Stimulated activated CD8-positive, alpha-beta memory T cell treated with anti-CD3 and anti-CD28 coated beads, Interleukin-4, amount 100 ng/mL, for 48 hours (primary cell): ENCODE measurements at regions not wholly inside any gene's neighbourhood (a gene's known extent, or its start where the extent isn't known, plus 50 kb on each side); places are given as distances from the start of the nearest gene placed in this dataset.
"Not testable (repeated sequence)": the region's sequence is repeated elsewhere in the genome, so short reads cannot be mapped to it uniquely, and the experiment has no call there.

Source experiments
- DNase-seq: peaks from one replicate; pipeline ENCODE4 v3.0.0-alpha.2; 2020

DNA sequence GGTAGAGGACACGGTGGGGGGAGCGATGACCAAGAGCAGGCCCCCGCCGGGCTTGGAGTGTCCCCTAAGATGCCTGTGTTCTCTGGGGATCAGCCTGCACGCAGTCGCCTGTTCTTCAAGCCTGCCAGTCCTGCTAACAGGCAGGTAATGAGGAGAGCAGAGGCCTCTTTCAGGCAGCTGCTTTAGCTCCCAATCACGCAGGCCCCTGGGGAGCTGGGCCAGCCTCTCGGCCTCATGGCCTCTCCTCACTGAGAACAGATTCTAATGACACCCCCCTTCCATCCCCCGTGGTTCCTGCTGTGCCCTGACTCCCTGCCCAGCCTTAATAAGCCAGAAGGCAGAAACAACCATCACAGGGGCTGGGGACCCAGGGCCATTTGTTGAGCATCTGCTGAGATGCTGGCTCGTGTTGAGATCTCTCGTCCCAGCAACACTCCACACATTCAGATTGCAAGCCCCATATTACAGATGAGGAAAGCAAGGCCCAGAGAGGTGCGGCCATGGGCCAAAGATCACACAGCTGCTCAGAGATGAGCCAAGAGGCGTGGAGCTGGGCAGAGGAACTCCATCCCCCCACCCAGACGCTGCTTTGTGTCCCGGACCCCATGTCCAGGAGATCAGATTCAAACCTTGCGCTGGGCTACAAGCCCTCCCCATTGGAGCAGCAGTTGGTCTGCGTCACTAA, 71.6 kb upstream of the CASZ1 start:
- DNase-seq: no peak

DNA sequence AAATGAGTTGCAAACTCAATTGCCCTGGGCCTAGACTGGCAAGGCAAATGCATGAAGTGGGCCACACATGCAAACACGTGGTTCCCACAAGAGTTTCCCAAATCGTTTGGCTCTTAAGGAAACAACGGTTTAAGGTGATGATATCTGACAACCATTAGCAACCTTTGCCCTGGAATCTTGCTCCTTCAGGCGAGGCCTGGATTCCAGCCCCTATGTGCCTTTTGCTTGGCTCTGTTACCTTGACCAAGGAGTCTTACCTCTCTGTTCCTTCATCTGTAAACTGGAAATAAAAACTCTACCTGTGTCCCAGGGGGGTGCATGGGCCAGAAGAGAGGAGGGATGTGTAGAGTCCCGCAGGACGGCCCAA, 72.1 kb upstream of the CASZ1 start:
- DNase-seq: no peak

- DNase-seq: no peak
Measured at GRCh38 chr1:10869933-10870332, 73.5 kb upstream of the CASZ1 start.

GRCh38 chr1:10870493-10871096, 74.1 kb upstream of the CASZ1 start:
- no peak for DNase-seq

GRCh38 chr1:10873189-10873588, 76.7 kb upstream of the CASZ1 start:
- no peak for DNase-seq

- DNase-seq: no peak
Measured at GRCh38 chr1:10874351-10874750, 77.9 kb upstream of the CASZ1 start.

GRCh38 chr1:10877894-10878293, 81.4 kb upstream of the CASZ1 start:
- no peak for DNase-seq

- no peak for DNase-seq
Measured at GRCh38 chr1:10878469-10878868, 82.0 kb upstream of the CASZ1 start.

GRCh38 chr1:10880063-10880462, 83.6 kb upstream of the CASZ1 start:
- no peak for DNase-seq

DNA sequence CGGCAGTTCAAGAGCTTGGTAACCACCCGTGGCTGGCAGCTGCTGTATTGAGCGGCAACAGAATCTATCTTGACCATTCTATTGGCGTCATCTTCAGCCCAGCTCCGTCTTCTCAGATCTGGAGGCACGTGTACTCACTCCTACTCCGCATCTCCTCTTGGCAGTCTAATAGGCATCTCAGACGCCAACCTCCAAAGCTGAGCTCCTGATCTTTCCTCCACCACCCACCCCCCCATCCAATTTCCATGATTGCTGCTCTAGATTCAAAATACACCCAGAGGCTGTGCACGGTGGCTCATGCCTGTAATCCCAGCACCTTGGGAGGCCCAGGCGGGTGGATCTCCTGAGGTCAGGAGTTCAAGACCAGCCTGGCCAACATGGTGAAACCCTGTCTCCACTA, 84.6 kb upstream of the CASZ1 start:
- DNase-seq: no peak

DNA sequence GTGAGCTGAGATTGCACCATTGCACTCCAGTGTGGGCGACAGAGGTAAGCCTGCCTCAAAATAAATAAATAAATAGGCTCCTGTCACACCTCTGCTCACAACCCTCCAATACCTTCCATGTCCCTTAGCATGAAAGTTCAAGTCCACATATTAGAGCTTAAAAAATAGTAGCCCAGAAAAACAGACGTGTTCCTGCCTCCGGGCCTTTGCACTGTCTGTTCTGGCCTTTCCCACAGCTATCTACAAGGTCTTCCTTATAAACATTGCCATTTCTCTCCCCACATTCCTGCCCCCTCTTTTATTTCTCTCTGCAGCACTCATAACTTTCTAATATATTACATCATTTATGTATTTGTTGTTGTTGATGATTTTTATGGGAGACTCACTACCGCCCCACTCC, 85.6 kb upstream of the CASZ1 start:
- DNase-seq: no peak

DNA sequence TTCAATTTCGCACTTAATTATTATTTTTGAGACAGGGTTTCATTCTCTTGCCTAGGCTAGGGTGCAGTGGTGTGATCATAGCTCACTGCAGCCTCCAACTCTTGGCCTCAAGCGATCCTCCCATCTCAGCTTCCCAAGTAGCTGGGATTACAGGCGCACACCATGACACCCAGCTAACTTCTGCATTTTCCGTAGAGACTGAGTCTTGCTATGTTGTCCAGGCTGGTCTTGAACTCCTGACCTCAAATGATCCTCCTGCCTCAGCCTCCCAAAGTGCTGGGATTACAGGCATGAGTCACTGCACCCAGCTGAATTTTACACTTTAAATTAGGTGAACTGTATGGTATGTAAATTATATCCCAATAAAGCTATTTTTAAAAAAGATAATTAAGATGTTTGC, 90.6 kb upstream of the CASZ1 start:
- DNase-seq: not testable (repeated sequence)

DNA sequence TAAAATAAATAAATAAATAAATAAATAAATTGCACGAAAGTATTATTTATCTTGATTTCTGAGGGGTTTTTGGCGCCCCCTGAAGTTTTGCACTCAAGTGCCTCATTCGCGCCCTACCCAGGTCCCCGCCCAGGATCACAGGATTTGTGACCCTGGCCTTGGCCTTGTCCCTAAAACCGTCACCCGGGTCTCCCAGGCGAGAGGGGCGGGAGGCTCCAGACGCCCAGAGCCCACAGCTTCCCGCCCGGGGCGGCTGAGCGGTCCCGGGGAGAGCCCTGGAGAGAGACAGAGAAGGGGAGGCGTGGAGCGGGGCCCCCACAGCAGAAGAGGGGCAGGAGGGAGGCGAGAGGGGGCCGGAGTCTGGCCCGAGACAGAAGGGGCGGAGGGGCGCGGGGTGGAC, 91.8 kb upstream of the CASZ1 start:
- DNase-seq: no peak

GRCh38 chr1:10888791-10889649, 92.6 kb upstream of the CASZ1 start:
- no peak for DNase-seq

DNA sequence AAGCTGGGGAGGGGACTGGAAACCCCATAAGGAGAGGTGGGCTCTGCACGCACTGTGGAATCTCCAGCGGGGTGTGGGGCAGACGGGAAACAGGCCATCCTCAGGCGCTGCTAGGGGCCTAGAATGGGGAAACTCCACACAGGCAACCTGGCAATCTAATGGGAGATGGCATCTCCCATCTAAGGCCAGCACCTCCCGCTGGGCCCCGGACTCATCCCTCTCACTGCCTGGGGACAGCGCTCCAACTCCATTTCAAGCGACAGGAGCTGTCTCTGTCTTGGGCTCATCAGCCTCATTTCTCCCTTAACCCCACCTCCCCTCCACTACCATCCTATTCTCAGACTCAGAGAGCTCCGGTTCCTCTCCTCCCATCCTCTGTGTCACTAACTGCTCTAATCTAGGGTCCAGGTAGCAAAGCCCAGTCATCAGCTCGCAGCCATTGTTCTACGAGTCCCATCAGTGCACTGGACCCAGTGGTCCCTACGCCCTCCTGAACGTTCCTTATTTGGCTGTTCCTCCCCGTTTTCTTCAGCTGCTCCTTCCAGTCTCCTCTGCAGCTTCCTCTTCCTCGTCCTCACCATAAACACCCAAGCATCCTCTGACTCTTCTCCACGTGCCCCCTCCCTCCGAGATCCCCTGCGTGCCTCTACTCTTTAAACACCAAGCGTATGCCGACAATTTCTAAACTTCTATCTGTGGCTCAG, 93.4 kb upstream of the CASZ1 start:
- DNase-seq: no peak

GRCh38 chr1:10890491-10891071, 94.1 kb upstream of the CASZ1 start:
- no peak for DNase-seq

DNA sequence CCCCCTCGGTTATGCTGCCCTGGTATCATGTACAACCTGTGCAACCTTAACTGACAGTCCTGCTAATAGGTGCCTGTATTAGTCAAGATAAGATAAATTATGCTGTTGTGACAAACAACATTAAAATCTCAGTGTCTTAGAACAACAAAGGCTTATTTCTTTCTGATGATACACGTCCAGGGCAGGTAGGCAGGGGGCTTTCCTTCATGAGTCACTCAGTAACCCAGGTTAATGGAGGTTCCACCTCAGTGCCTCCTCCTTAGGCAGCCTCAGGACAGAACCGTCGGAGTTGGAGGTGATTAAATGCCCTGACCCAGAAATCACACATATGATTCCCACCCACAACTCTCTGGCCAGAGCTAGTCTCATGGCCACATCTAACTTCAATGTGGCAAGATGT, 94.6 kb upstream of the CASZ1 start:
- DNase-seq: no peak

- DNase-seq: no peak
Measured at GRCh38 chr1:10892138-10893065, 96.0 kb upstream of the CASZ1 start.

GRCh38 chr1:10895621-10896020, 99.2 kb upstream of the CASZ1 start:
- DNase-seq: no peak

DNA sequence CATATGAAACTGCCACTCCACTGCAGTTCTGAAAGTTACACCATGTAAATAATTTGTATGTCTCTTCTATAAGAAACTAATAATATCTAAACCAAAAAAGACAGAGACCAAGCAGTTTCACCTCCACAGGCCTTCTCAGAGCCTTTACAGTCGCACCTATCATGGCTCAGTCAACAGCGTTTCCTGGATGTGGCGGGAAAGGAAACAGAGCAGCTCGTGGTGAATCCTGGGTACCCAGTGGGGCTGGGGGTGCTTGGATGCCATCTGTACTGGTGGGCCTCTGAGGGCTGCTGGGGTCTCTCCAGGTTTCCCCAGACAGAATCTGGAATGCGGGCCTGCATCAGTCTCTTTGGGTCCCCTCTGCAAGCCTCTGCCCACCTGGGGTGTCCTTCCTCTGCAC, 100.2 kb upstream of the CASZ1 start:
- no peak for DNase-seq

DNA sequence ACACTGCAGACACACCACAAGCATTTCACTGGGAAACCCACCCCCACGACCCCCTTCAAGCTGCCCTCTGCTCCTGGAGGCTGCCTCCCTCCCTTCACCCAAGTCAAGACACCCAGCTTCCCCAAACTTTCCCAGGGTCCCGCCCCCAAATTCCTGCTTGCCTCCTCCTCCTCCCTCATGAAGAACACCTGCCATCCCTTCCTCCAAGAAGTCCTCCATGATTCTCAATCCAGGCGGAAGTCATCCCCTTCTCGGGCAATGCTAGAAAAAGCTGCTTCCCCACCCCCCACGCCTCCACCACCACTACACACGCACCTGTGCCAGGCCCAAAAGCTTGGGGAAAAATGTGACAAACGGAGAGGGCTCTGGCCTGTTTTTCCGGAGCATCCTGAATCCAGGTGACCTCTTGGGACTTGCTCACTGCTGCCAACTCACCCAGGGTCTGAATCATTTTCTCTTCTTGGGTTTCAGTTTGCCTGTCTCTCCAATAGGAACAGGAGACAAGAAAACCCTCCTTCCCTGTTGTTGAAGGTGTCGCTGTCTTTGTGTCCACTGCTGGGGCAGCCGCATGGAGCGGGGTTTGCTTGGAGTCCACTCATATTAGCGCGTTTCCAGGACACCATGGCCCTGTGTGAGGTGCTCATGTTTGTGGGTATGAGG, 101.0 kb upstream of the CASZ1 start:
- DNase-seq: no peak
